Hindlimb muscle (tissue), 1 donor: ENCODE measurements at regions not wholly inside any gene's neighbourhood (a gene's known extent, or its start where the extent isn't known, plus 50 kb on each side); places are given as distances from the start of the nearest gene placed in this dataset.

Experiments used
- DNase-seq: peaks from one replicate; pipeline ENCODE4 v3.0.0-alpha.2; 2013

GRCh38 chr20:24334830-24335229 is 134.6 kb upstream of the SYNDIG1 start:
- no peak for DNase-seq

GRCh38 chr20:24332956-24333355 is 136.5 kb upstream of the SYNDIG1 start:
- DNase-seq, result no peak

GRCh38 chr20:24331939-24332338 is 137.5 kb upstream of the SYNDIG1 start:
- no peak for DNase-seq

GRCh38 chr20:24328901-24329300 is 140.5 kb upstream of the SYNDIG1 start:
- no peak for DNase-seq

- DNase-seq, result no peak
These were observed 147.5 kb upstream of the SYNDIG1 start for GRCh38 chr20:24321973-24322372.

GRCh38 chr20:24318569-24319352 is 150.7 kb upstream of the SYNDIG1 start:
- DNase-seq, result no peak

GRCh38 chr20:24317224-24317623 is 152.2 kb upstream of the SYNDIG1 start:
- no peak for DNase-seq

GRCh38 chr20:24316731-24317130 is 152.7 kb upstream of the SYNDIG1 start:
- DNase-seq, result no peak

- DNase-seq, result no peak
These were observed 155.4 kb upstream of the SYNDIG1 start for GRCh38 chr20:24314053-24314452.

- DNase-seq, result no peak
These were observed 159.8 kb upstream of the SYNDIG1 start for GRCh38 chr20:24309596-24309995.

- DNase-seq, result no peak
These were observed 164.1 kb upstream of the SYNDIG1 start for GRCh38 chr20:24305371-24305770.

GRCh38 chr20:24304291-24304690 is 165.1 kb upstream of the SYNDIG1 start:
- DNase-seq, result no peak

GRCh38 chr20:24303393-24304170 is 165.8 kb upstream of the SYNDIG1 start:
- DNase-seq, result no peak

GRCh38 chr20:24297993-24298392 is 171.4 kb upstream of the SYNDIG1 start:
- no peak for DNase-seq

- DNase-seq, result no peak
These were observed 172.8 kb upstream of the SYNDIG1 start for GRCh38 chr20:24296477-24297261.

- no peak for DNase-seq
These were observed 178.4 kb upstream of the SYNDIG1 start for GRCh38 chr20:24291014-24291413.

GRCh38 chr20:24289737-24290481 is 179.5 kb upstream of the SYNDIG1 start:
- no peak for DNase-seq

GRCh38 chr20:24283186-24283585 is 186.2 kb upstream of the SYNDIG1 start:
- no peak for DNase-seq

GRCh38 chr20:24277196-24277595 is 192.2 kb upstream of the SYNDIG1 start:
- DNase-seq, result no peak

GRCh38 chr20:24275946-24276705 is 193.3 kb upstream of the SYNDIG1 start:
- no peak for DNase-seq

- DNase-seq, result no peak
These were observed 196.2 kb upstream of the SYNDIG1 start for GRCh38 chr20:24273251-24273650.

- DNase-seq, result no peak
These were observed 208.1 kb upstream of the SYNDIG1 start for GRCh38 chr20:24261351-24261750.
